Hippocampal formation (tissue), 2 donors: ENCODE measurements at regions not wholly inside any gene's neighbourhood (a gene's known extent, or its start where the extent isn't known, plus 50 kb on each side); places are given as distances from the start of the nearest gene placed in this dataset.
A peak's percentile ranks its signal among the peaks of the same experiment; 100 is the strongest.
"Not testable (repeated sequence)": the region's sequence is repeated elsewhere in the genome, so short reads cannot be mapped to it uniquely, and the experiment has no call there.

Experiments used
- DNase-seq, 2 donors: peaks; one replicate each; lab custom pipeline; 2025; lab: John Stamatoyannopoulos, UW

GRCh38 chr5:91243286-91243685, 139.8 kb downstream of the ARRDC3 start:
- DNase-seq = no peak

DNA sequence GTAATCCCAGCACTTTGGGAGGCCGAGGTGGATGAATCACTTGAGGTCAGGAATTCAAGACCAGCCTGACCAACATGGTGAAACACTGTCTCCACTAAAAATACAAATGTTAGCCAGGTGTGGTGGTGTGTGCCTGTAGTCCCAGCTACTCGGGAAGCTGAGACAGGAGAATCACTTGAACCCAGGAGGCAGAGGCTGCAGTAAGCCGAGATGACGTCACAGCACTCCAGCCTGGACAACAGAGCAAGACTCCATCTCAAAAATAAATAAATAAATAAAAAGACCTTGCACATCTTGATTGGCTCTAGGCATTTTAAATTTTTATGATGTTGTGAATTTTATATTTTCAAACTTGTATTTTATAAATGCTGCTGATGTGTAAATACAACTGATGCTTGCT, 141.7 kb downstream of the ARRDC3 start:
- not testable (repeated sequence) for DNase-seq

DNA sequence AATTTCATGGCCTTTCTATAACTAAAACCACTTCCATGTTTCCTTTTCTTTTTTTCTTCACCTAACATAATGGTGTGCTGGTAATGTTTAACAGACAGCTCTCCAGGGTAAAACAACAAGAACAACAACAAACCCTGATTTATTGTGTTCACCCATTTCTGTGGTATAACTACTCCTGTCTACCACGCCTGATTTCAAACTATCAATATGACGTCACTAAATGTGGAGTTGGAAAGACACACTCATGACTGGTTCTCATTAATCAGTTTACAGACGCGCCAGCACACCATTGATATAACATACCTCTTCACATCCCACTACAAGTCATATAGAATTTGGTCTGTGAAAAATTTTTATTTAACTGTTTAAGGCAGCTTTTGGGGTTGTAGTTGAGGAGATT, 142.9 kb downstream of the ARRDC3 start:
- no peak for DNase-seq

- no peak for DNase-seq
Observed at GRCh38 chr5:91235271-91235694, 147.8 kb downstream of the ARRDC3 start.

DNA sequence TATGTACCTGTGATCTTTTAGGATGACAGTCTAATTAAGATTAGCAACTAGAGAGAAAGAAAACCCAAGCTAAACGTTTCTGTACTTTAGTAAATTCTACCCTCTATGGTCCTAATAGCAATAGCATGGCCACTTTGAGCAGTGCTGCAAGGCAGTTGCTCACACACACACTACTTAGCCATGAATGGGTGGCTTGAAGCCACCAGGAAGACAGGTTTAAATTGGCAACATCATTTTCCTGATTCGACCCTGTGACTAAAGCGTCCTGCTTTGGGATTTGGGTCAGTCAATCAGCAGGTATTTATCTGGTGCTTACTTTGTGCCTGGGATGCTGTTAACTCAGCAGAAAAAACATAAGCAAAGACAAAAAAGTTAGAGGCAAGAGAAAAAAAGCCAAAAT, 150.6 kb downstream of the ARRDC3 start:
- DNase-seq = no peak

DNA sequence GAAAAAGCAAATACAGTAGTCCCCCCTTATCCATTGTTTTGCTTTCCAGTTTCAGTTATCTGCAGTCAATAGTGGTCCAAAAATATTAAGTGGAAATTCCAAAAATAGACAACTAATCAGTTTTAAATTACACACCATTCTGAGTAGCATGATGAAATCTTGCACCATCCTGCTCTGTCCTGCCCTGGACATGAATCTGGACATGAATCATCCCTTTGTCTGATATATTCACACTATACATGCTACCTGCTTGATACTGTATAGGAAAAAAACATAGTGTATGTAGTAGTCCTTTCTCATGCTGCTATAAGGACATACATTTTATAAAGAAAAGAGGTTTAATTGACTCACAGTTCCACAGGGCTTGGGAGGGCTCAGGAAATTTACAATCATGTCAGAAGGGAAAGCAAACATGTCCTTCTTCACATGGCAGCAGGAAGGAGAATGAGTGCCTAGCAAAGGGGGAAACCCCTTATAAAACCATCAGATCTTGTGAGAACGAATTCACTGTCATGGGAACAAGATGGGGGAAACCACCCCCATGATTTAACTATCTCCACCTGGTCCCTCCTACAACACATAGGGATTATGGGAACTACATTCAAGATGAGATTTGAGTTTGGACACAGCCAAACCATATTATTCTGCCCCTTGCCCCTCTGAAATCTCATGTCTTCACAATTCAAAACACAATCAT, 153.9 kb downstream of the ARRDC3 start:
- DNase-seq = no peak

GRCh38 chr5:91228188-91228587, 154.9 kb downstream of the ARRDC3 start:
- no peak for DNase-seq

DNA sequence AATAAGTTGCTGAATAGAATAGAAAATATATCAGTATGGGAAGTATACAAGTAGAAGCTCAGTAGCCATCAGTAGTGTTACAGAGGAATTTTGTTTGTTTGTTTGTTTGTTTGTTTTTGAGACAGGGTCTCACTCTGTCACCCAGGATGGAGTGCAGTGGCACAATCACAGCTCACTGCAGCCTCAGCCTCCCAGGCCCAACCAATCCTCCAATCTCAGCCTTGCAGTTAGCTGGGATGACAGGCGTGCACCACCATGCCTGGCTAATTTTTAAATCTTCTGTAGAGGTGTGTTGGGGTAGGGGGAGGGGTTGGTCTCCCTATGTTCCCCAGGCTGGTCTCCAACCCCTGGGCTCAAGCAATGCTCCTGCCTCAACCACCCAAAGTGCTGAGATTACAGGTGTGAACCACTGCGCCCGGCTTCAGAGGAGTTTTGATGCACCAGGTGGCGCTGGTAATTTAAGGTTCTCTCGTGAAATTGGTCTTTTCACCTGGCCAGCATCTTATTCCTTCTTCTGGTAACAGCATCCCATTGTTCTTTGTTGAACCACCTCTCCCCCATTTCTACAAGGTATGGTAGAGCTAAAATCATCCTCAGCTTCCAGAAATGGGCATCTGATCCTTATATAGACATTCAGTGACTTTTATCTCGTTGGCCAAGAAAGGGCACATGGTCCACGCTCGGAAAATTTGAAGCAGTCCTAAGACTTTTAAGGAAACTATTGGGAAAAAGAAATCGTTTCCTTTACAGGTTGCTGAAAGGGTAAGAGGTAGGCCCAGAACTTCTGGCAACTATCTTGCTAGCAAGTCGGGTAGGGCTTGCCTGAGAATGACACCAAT, 157.1 kb downstream of the ARRDC3 start:
- no peak for DNase-seq

- DNase-seq = no peak
Observed at GRCh38 chr5:91224969-91225368, 158.1 kb downstream of the ARRDC3 start.

- DNase-seq = no peak
Observed at GRCh38 chr5:91224456-91224855, 158.7 kb downstream of the ARRDC3 start.

DNA sequence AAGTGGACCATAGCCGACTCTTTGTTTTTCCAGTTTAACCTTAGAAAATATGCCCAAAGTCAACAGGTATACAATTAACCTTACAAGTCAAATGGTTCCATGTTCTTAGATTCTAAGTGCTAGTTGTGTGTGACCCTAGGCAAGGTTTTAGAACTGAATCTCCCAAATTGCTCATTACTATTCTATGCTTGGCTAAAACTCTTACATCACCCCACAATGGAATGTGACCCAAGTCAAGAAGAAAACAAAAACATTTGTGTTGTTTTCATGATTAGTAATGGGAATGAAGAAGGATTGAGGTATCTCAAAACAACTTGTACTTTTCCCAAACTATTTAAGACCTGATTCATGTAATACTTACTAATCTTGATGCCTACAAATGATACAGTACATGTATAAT, 159.2 kb downstream of the ARRDC3 start:
- no peak for DNase-seq

DNA sequence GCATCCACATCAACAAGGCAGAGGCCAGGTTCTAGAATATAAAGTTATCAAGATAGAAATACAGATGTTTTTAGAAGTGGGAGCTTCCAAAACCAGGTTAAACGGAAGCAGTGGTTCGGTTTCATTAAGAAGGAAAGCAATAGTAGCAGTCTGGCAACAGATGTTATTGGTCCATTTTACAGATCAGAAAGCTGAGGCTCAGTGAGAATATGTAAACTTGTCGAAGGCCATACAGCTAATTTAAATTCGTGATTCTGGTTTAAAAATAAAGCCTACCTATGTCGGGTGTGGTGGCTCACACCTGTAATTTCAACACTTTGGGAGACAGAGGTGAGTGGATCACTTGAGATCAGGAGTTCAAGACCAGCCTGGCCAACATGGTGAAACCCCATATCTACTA, 160.6 kb downstream of the ARRDC3 start:
- DNase-seq = no peak

DNA sequence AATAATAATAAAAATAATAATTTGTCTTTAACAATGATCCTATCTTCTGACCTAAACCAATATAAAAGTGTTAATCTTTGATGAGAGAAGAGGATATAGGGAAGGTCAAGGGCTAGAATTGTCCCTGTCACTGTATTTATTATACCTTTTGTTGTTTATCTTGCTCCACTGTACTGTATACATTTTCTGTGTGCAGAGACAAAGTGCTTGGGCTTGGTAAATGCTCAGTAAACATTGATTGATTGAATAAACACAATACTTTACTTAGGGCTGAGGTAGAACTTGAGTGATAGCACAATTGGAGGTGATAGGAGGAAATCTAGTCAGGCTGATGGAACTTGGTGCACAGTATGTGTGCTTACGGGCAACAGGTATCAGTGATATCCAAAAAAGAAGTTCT, 161.2 kb downstream of the ARRDC3 start:
- DNase-seq = no peak

GRCh38 chr5:91219803-91220371, 163.2 kb downstream of the ARRDC3 start:
- DNase-seq = peak; percentile 1 to 38

DNA sequence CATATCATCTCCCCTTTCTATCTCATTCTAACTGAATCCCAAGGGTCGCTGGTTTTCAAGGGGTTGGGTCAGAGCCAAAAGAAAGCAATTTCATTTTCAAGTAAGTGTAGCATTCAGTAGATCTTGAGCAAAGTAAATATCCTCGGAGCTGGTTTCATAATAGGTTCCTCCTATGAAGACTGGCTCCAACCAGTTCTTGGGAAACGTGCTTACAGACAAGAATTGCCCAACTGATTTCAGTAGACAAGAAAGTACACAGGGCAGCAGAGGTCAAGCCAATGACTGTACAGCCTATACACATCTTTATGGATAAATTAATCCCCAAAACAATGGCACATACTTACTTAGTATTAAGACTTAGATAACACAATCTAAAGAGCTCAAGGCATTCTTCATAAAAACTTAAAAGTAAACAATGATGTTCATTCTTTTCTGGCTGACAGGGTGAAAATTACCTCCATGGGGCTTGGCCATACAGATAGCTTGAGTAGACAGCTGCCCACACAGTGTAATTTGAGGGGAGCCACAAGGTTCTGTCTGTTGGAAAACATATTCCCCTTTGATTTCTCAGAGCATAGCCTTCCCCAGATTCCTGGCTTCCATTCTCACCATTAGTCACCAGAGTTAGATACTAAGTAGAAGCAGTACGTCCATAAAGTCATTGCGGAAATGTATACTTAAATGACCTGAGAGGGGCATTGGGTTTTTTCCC, 163.9 kb downstream of the ARRDC3 start:
- peak in 1 of 2 donors; percentile 4 for DNase-seq

DNA sequence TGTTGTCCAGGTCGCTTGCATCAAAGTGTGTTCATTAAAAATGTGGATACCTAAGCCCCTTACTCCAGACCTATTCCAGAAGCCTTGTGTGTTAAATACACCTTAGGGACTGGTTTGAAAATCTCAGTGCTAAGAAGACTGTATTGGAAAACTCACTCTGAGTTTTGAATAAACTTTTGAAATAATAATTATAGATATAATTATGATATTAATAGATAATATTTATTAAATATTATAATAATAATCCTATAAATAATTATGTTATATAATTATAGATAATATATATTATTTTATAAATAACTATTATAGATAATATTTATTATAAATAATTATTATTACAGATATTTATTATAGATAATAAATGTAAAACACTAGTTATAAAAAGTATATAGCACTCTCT, 165.3 kb downstream of the ARRDC3 start:
- no peak for DNase-seq

DNA sequence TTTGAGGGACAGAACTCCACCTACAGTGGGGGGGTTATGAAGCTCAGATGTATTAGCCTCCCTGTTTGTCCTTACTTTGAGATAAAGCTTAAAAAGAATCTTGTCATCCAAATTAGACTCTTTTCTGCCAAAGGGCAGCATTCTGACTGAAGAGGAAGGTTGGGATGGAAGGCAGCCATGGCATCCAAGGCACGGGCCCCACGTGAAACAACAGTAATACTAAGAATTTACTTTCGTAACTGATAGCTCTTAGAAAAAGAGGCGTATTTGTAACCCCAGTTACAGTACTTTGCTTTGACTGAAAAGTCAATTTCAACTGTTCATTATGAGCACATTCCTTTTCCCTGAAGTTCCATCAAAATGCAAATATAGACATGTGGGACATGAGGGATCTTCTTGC, 168.5 kb downstream of the ARRDC3 start:
- DNase-seq = no peak
